22Rv1 (cell line): ENCODE measurements at regions not wholly inside any gene's neighbourhood (a gene's known extent, or its start where the extent isn't known, plus 50 kb on each side); places are given as distances from the start of the nearest gene placed in this dataset.

Experiments used
- CTCF ChIP-seq: fragments of 450-650 bp; IDR thresholded peaks from 2 replicates; pipeline ENCODE4 v1.5.1; 2017; ENCODE audit warnings: mild to moderate bottlenecking
- ZFX ChIP-seq: fragments of 450-650 bp; IDR thresholded peaks from 2 replicates; pipeline ENCODE4 v1.6.1; 2017; ENCODE audit warnings: antibody characterized with exemption, borderline replicate concordance

- no peak for TF ChIP-seq CTCF
- TF ChIP-seq ZFX, result no peak
These were observed 96.4 kb upstream of the C16orf82 start for GRCh38 chr16:26970292-26970691.
